A549 (cell line): ENCODE measurements at regions not wholly inside any gene's neighbourhood (a gene's known extent, or its start where the extent isn't known, plus 50 kb on each side); places are given as distances from the start of the nearest gene placed in this dataset.

Experiments used
- ATAC-seq, 2 experiments: fragments of 200-7000 bp in 1 of 2; fragments of >200 bp in 1 of 2; cut with Nextera tagmentation in 1 of 2; cut with Tn5 transposase in 1 of 2; 3 replicates each; pipeline versions ENCODE4 v1.8.0 to v1.9.1; 2018 to 2020; ENCODE audit warnings: mild to moderate bottlenecking in 1 of 2, moderate library complexity in 1 of 2
- CTCF ChIA-PET: fragments of 300-600 bp; sonication (Branson Sonifier 250); formaldehyde crosslinking; extraction: SDS; loops from one replicate; lab custom pipeline; 2021; ENCODE audit warnings: antibody characterized with exemption, inconsistent platforms; lab: Yijun Ruan, JAX
- POLR2A ChIA-PET: fragments of 350-600 bp; formaldehyde crosslinking; extraction: SDS; loops from one replicate; lab custom pipeline; 2021; ENCODE audit warnings: antibody characterized with exemption, inconsistent platforms; lab: Yijun Ruan, JAX
- DNase-seq, 2 experiments: peaks; one replicate each; pipeline versions ENCODE4 v3.0.0 to v3.0.0-alpha.2; 2011 to 2016; ENCODE audit warnings: low read depth in 1 of 2, low spot score in 1 of 2
- FAIRE-seq: peaks from 2 replicates; lab custom pipeline; 2011; peaks lifted over from hg19 to GRCh38; lab: Jason Lieb, UNC
- H3K27ac ChIP-seq, 2 experiments: fragments of >200 bp; sonication (Bioruptor Twin); formaldehyde crosslinking; 3 replicates each; pipeline ENCODE4 v1.5.1; 2016 to 2017
- H3K4me1 ChIP-seq: fragments of >200 bp; sonication (Bioruptor Twin); formaldehyde crosslinking; 3 replicates; pipeline ENCODE4 v1.6.1; 2016
- H3K4me2 ChIP-seq: fragments of >200 bp; sonication (Bioruptor Twin); formaldehyde crosslinking; 3 replicates; pipeline ENCODE4 v1.6.1; 2016
- H3K4me3 ChIP-seq: fragments of >200 bp; sonication (Bioruptor Twin); formaldehyde crosslinking; 3 replicates; pipeline ENCODE4 v1.5.1; 2016
- H3K9me3 ChIP-seq: fragments of >200 bp; sonication (Bioruptor Twin); formaldehyde crosslinking; 3 replicates; pipeline ENCODE4 v1.6.1; 2016
- BHLHE40 ChIP-seq: IDR thresholded peaks from 2 replicates; pipeline ENCODE4 v1.6.1; 2012; ENCODE audit warnings: low read depth, low read length, inconsistent platforms
- CBX2 ChIP-seq: fragments of 200-600 bp; sonication (generic); IDR thresholded peaks from 2 replicates; pipeline ENCODE4 v1.6.1; 2016; ENCODE audit warnings: low read depth, mild to moderate bottlenecking, borderline replicate concordance
- CHD2 ChIP-seq: fragments of 150-350 bp; IDR thresholded peaks from 2 replicates; pipeline ENCODE4 v1.6.1; 2014; ENCODE audit warnings: low read length; ENCODE audit not compliant: partially characterized antibody
- EHMT2 ChIP-seq: fragments of 200-600 bp; sonication (generic); IDR thresholded peaks from 2 replicates; pipeline ENCODE4 v1.6.1; 2016; ENCODE audit warnings: antibody characterized with exemption, low read depth, mild to moderate bottlenecking, moderate library complexity
- ESRRA ChIP-seq: fragments of 150-350 bp; IDR thresholded peaks from 2 replicates; pipeline ENCODE4 v1.6.1; 2014; ENCODE audit warnings: mild to moderate bottlenecking, low read length, borderline replicate concordance
- FOSB ChIP-seq: fragments of 250-450 bp; sonication (Bioruptor Pico); IDR thresholded peaks from 2 replicates; pipeline ENCODE4 v1.5.0; 2020; ENCODE audit warnings: mild to moderate bottlenecking, moderate library complexity
- HEYL ChIP-seq: fragments of 250-450 bp; sonication (Bioruptor Pico); IDR thresholded peaks from 2 replicates; pipeline ENCODE4 v1.8.0; 2021; ENCODE audit warnings: mild to moderate bottlenecking, moderate library complexity
- HOXB5 ChIP-seq: fragments of 250-450 bp; sonication (Bioruptor Pico); IDR thresholded peaks from 2 replicates; pipeline ENCODE4 v1.5.0; 2020; ENCODE audit warnings: mild to moderate bottlenecking, moderate library complexity
- JUN ChIP-seq, 2 experiments: fragments of >200 bp; sonication (Bioruptor Twin); formaldehyde crosslinking; IDR thresholded peaks; 2 replicates in 1 of 2; 3 replicates in 1 of 2; pipeline ENCODE4 v1.6.1; 2016 to 2017
- JUNB ChIP-seq: fragments of >200 bp; sonication (Bioruptor Twin); formaldehyde crosslinking; IDR thresholded peaks from 2 replicates; pipeline ENCODE4 v1.6.1; 2016
- KDM5A ChIP-seq: fragments of 200-600 bp; sonication (generic); IDR thresholded peaks from 2 replicates; pipeline ENCODE4 v1.6.1; 2016; ENCODE audit warnings: antibody characterized with exemption, mild to moderate bottlenecking
- MAZ ChIP-seq: fragments of 150-350 bp; IDR thresholded peaks from 2 replicates; pipeline ENCODE4 v1.6.1; 2014; ENCODE audit warnings: antibody characterized with exemption, low read depth, low read length, borderline replicate concordance
- NFE2L2 ChIP-seq: fragments of 150-350 bp; conservative IDR thresholded peaks from 2 replicates; pipeline ENCODE4 v1.6.1; 2014; ENCODE audit warnings: low read length
- NPAS2 ChIP-seq: fragments of 250-450 bp; sonication (Bioruptor Pico); IDR thresholded peaks from 2 replicates; pipeline ENCODE4 v1.8.0; 2022; ENCODE audit warnings: mild to moderate bottlenecking, moderate library complexity, borderline replicate concordance
- POLR2AphosphoS2 ChIP-seq: conservative IDR thresholded peaks from 2 replicates; pipeline ENCODE4 v1.6.1; 2012; ENCODE audit warnings: low read length, improper control_type of control experiment, inconsistent platforms
- RCOR1 ChIP-seq: fragments of 150-350 bp; IDR thresholded peaks from 2 replicates; pipeline ENCODE4 v1.6.1; 2014; ENCODE audit warnings: antibody characterized with exemption, low read length, low read depth
- RNF2 ChIP-seq: fragments of 200-600 bp; sonication (generic); IDR thresholded peaks from 2 replicates; pipeline ENCODE4 v1.6.1; 2016; ENCODE audit warnings: low read depth, mild to moderate bottlenecking, antibody characterized with exemption, moderate library complexity, borderline replicate concordance
- SMC3 ChIP-seq: fragments of >200 bp; sonication (Bioruptor Twin); formaldehyde crosslinking; IDR thresholded peaks from 3 replicates; pipeline ENCODE4 v1.6.1; 2018; ENCODE audit warnings: inconsistent platforms
- SREBF2 ChIP-seq: fragments of 450-650 bp; IDR thresholded peaks from 2 replicates; pipeline ENCODE4 v1.6.1; 2014; ENCODE audit warnings: mild to moderate bottlenecking, moderate library complexity
- ZFP36 ChIP-seq: fragments of 450-650 bp; IDR thresholded peaks from 2 replicates; pipeline ENCODE4 v1.6.1; 2014; ENCODE audit warnings: borderline replicate concordance; ENCODE audit not compliant: partially characterized antibody
- ZNF302 ChIP-seq: fragments of 250-450 bp; sonication (Bioruptor Pico); IDR thresholded peaks from 2 replicates; pipeline ENCODE4 v1.9.0; 2021; ENCODE audit warnings: inconsistent platforms, mild to moderate bottlenecking, moderate library complexity
- WGBS: methylation state at CpG from one replicate; pipeline ENCODE4 v1.1.6; 2017; ENCODE audit errors: missing lambda C conversion rate; 5-methylcytosine and 5-hydroxymethylcytosine counted together
- TF ChIP-seq, protein P1 (sequence below): fragments of >200 bp; sonication (Bioruptor Twin); formaldehyde crosslinking; IDR thresholded peaks from 3 replicates; pipeline ENCODE4 v1.6.1; 2016
- TF ChIP-seq, protein P2 (sequence below): IDR thresholded peaks from 2 replicates; pipeline ENCODE4 v1.6.1; 2012; ENCODE audit warnings: low read depth, borderline replicate concordance
- TF ChIP-seq, protein P3 (sequence below): fragments of 450-650 bp; IDR thresholded peaks from 2 replicates; pipeline ENCODE4 v1.6.1; 2014; ENCODE audit warnings: antibody characterized with exemption
- TF ChIP-seq, protein P4 (sequence below): fragments of 250-450 bp; sonication (Bioruptor Pico); IDR thresholded peaks from 2 replicates; pipeline ENCODE4 v1.5.0; 2021; ENCODE audit warnings: mild to moderate bottlenecking, moderate library complexity, borderline replicate concordance

DNA sequence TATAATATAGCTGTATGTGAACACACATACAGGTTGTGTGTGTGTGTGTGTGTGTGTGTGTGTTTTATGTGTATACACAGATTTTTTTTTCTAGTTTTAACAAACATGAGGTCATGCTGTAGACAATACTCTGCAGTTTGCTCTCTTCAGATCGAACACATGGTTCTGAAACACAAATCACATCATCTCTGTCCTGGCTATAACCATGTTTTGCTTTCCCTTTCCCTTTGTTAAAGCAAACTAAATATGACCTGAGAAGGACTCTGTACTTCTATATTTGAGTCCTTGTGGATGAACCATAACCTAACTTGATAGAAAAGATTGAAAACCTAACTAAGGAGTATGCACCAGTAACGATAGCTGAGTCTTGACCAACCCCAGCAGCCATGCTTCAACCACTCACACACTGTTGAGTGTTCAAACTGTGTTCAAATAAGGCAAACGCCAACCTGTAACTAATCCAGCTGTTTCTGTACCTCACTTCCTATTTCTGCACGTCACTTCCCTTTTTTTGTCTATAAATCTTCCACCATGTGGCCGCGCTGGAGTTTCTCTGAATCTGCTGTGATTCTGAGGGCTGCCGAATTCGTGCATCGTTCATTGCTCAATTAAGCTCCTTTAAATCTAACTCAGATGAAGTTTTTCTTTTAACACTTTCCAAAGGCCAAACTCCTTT is 303.8 kb downstream of the HS3ST3B1 start (continued):
- no peak for TF ChIP-seq NPAS2 (CRISPR knock-in tag)
- TF ChIP-seq, all 56 proteins: peak for 0

DNA sequence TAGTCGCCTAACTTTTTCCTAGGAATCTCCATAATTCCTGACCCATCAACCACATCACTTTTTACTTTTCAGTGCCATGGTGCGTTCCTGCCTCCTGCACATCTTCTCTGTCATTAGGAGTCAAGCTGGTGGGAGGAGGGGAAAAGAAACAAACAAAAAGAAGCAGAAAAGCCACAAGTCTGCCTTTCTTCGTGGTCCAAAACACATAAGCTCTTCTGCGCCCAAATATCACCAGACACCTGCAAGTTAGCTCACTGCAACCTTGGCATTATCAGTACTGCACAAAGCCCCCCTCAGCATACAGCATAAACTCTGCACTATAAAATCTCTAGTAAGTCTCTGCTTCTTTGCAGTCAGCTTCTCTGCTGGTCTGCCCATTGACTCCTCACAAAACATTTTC is 295.3 kb downstream of the HS3ST3B1 start:
- no peaks in the 10 kb centered on the region for H3K4me1 ChIP-seq
- H3K9me3 ChIP-seq, result no peaks in the 10 kb centered on the region; the same call in 2 of the 3 replicates
- no peak for ATAC-seq
- H3K4me3 ChIP-seq, result no peak overlapping the region
- ChIA-PET CTCF (interaction anchor here (0.6 to 0.8 kb wide), 2 partner anchors 9 to 330 kb away, joined by 3 read pairs; no protein-coding TSS in a partner anchor), POLR2A (no interaction called here)
- TF ChIP-seq NPAS2 (CRISPR knock-in tag), result no peak
- no peak for TF ChIP-seq SREBF2
- TF ChIP-seq, protein P1, sequence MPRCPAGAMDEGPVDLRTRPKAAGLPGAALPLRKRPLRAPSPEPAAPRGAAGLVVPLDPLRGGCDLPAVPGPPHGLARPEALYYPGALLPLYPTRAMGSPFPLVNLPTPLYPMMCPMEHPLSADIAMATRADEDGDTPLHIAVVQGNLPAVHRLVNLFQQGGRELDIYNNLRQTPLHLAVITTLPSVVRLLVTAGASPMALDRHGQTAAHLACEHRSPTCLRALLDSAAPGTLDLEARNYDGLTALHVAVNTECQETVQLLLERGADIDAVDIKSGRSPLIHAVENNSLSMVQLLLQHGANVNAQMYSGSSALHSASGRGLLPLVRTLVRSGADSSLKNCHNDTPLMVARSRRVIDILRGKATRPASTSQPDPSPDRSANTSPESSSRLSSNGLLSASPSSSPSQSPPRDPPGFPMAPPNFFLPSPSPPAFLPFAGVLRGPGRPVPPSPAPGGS, result no peak
- no peak for TF ChIP-seq SMC3
- TF ChIP-seq, protein P2, sequence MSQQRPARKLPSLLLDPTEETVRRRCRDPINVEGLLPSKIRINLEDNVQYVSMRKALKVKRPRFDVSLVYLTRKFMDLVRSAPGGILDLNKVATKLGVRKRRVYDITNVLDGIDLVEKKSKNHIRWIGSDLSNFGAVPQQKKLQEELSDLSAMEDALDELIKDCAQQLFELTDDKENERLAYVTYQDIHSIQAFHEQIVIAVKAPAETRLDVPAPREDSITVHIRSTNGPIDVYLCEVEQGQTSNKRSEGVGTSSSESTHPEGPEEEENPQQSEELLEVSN, result no peak
- no peak for TF ChIP-seq FOSB (CRISPR knock-in tag)
- no peak overlapping the region for H3K27ac ChIP-seq
- 29% methylated on average over 4 of the region's 4 CpGs for WGBS
- H3K4me2 ChIP-seq, result no peak overlapping the region
- no peak for DNase-seq
- FAIRE-seq, result no peak

DNA sequence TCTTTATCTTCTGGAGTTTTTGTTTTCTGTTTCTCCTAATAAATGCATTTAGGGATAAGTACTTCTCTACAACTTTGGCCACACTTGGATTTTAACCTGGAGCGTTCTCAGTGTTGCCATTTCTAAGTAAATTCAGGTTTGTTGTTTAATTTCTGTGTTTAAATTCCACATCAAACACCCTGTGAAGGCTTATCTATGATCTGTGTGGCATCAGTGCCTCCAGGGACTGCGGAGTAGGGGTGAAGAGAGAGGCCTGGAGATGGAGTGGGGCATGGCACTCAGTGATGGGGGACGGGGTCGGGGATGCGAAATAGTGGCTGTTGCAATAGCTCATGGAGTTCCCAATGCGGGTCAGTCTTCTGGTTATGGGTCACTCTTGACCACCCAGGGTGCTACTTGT is 294.8 kb downstream of the HS3ST3B1 start:
- no peak for TF ChIP-seq ESRRA
- no peak for TF ChIP-seq CBX2
- no peak for TF ChIP-seq KDM5A
- no peak for TF ChIP-seq POLR2AphosphoS2
- no peak for TF ChIP-seq SREBF2
- no peak for TF ChIP-seq MAZ
- no peak for TF ChIP-seq ZNF302 (CRISPR knock-in tag)
- TF ChIP-seq NFE2L2, result no peak
- TF ChIP-seq, protein P3, sequence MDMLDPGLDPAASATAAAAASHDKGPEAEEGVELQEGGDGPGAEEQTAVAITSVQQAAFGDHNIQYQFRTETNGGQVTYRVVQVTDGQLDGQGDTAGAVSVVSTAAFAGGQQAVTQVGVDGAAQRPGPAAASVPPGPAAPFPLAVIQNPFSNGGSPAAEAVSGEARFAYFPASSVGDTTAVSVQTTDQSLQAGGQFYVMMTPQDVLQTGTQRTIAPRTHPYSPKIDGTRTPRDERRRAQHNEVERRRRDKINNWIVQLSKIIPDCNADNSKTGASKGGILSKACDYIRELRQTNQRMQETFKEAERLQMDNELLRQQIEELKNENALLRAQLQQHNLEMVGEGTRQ, result no peak
- no peak for TF ChIP-seq RNF2
- no peak for TF ChIP-seq RCOR1
- FAIRE-seq, result no peak
- ChIA-PET CTCF (interaction anchor here (0.6 to 1.5 kb wide), 2 partner anchors 9 to 293 kb away, joined by 3 read pairs; no protein-coding TSS in a partner anchor), POLR2A (no interaction called here)
- no peak for ATAC-seq
- WGBS, result 32% methylated on average over 6 of the region's 6 CpGs
- no peak for DNase-seq
- Histone ChIP-seq H3K4me3 (no peak overlapping the region), H3K27ac (no peak overlapping the region), H3K9me3 (no peaks in the 10 kb centered on the region; the same call in 2 of the 3 replicates), H3K4me2 (no peak overlapping the region), H3K4me1 (no peaks in the 10 kb centered on the region)

DNA sequence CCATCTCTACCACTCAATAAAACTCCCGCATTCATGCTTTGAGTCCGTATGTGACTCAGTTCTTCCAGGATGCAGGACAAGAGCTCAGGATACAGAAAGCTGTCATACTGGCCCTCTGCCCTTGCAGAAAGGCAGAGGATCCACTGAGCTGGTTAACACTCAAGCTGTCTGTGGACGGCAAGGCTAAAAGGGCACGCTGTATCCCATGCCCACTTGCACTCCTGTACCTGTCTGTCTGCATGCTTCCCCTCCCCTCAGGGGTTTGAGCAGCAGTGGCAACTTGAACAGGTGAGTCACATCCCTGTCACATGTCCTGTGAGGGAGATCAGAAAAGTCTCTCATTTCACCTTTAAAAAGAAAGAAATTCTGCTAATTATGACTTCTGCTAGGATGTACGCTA is 293.8 kb downstream of the HS3ST3B1 start:
- Histone ChIP-seq H3K4me1 (no peaks in the 10 kb centered on the region), H3K4me2 (no peak overlapping the region), H3K4me3 (no peak overlapping the region), H3K27ac (no peak overlapping the region), H3K9me3 (no peaks in the 10 kb centered on the region; the same call in 2 of the 3 replicates)
- no peak for ATAC-seq
- 59% methylated on average over 5 of the region's 5 CpGs for whole genome bisulfite sequencing
- no peak for TF ChIP-seq ZFP36
- no peak for TF ChIP-seq BHLHE40
- no peak for TF ChIP-seq JUNB
- TF ChIP-seq, protein P4, sequence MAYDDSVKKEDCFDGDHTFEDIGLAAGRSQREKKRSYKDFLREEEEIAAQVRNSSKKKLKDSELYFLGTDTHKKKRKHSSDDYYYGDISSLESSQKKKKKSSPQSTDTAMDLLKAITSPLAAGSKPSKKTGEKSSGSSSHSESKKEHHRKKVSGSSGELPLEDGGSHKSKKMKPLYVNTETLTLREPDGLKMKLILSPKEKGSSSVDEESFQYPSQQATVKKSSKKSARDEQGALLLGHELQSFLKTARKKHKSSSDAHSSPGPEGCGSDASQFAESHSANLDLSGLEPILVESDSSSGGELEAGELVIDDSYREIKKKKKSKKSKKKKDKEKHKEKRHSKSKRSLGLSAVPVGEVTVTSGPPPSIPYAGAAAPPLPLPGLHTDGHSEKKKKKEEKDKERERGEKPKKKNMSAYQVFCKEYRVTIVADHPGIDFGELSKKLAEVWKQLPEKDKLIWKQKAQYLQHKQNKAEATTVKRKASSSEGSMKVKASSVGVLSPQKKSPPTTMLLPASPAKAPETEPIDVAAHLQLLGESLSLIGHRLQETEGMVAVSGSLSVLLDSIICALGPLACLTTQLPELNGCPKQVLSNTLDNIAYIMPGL (CRISPR knock-in tag), result no peak
- no peak for TF ChIP-seq HEYL (CRISPR knock-in tag)
- TF ChIP-seq CBX2, result no peak
- no peak for TF ChIP-seq CHD2
- no peak for TF ChIP-seq EHMT2
- TF ChIP-seq FOSB (CRISPR knock-in tag), result no peak
- no peak for TF ChIP-seq ZNF302 (CRISPR knock-in tag)
- no peak for TF ChIP-seq JUN (IDR thresholded peaks at IDR 0.05)
- no peak for TF ChIP-seq HOXB5
- no peak for DNase-seq
- FAIRE-seq, result no peak
- ChIA-PET POLR2A (no interaction called here), CTCF (interaction anchor here (0.8 to 1.5 kb wide), 2 partner anchors 10 to 292 kb away, joined by 3 read pairs; no protein-coding TSS in a partner anchor)
